B cell (primary cell): ENCODE measurements at regions not wholly inside any gene's neighbourhood (a gene's known extent, or its start where the extent isn't known, plus 50 kb on each side); places are given as distances from the start of the nearest gene placed in this dataset.

Experiments
- ATAC-seq: fragments of 200-7000 bp; cut with Tn5 transposase; one replicate; pipeline ENCODE4 v1.10.0; 2021; ENCODE audit warnings: low read depth, mild to moderate bottlenecking, moderate number of reproducible peaks, moderate library complexity
- CTCF ChIA-PET: fragments of 350-600 bp; sonication (Branson Sonifier 250); formaldehyde crosslinking; loops from one replicate; lab custom pipeline; 2021; ENCODE audit warnings: antibody characterized with exemption, inconsistent platforms; lab: Charles Lee
- POLR2A ChIA-PET: fragments of 350-600 bp; sonication (Branson Sonifier 250); formaldehyde crosslinking; loops from one replicate; lab custom pipeline; 2021; ENCODE audit warnings: antibody characterized with exemption; lab: Charles Lee
- DNase-seq: peaks from one replicate; pipeline ENCODE4 v3.0.0; 2013
- H2AFZ ChIP-seq: 2 replicates; pipeline ENCODE4 v1.6.1; 2012; ENCODE audit warnings: mild to moderate bottlenecking, low read depth, low read length; ENCODE audit not compliant: insufficient read depth, poor library complexity, severe bottlenecking
- H3K27ac ChIP-seq, 2 donors: 1 replicate in 1 of 2; 2 replicates in 1 of 2; pipeline ENCODE4 v1.5.1; 2012 to 2013; ENCODE audit warnings: low read length in 2 of 2, mild to moderate bottlenecking in 2 of 2, moderate library complexity in 1 of 2
- H3K27me3 ChIP-seq, 4 experiments: fragments of 200-600 bp in 1 of 4; sonication (generic) in 1 of 4; replicated peaks in 1 of 4; 1 replicate in 2 of 4; 2 replicates in 2 of 4; pipeline versions ENCODE4 v1.6.1 to v1.7.0; 2013 to 2016; ENCODE audit warnings: low read length in 3 of 4, mild to moderate bottlenecking in 2 of 4, mixed read lengths in 1 of 4, moderate library complexity in 1 of 4; ENCODE audit not compliant: insufficient read depth in 4 of 4, control insufficient read depth in 3 of 4; ENCODE audit errors: control extremely low read depth in 1 of 4
- H3K36me3 ChIP-seq, 2 experiments: replicated peaks in 1 of 2; 1 replicate in 1 of 2; 2 replicates in 1 of 2; pipeline versions ENCODE4 v1.6.1 to v1.7.1; 2013; ENCODE audit warnings: low read length in 1 of 2; ENCODE audit not compliant: insufficient read depth in 2 of 2, control insufficient read depth in 1 of 2; ENCODE audit errors: control extremely low read depth in 1 of 2, extremely low read depth in 1 of 2
- H3K4me1 ChIP-seq, 2 donors: fragments of 200-600 bp in 1 of 2; sonication (generic) in 1 of 2; 1 replicate in 1 of 2; 2 replicates in 1 of 2; pipeline versions ENCODE4 v1.5.1 to v1.6.1; 2013 to 2017; ENCODE audit warnings: low read length in 2 of 2; ENCODE audit not compliant: control insufficient read depth in 2 of 2, insufficient read depth in 2 of 2
- H3K4me2 ChIP-seq: replicated peaks from 2 replicates; pipeline ENCODE3; 2012; ENCODE audit warnings: mild to moderate bottlenecking, low read depth, low read length; ENCODE audit not compliant: poor library complexity, severe bottlenecking
- H3K4me3 ChIP-seq, 5 experiments: fragments of 200-600 bp in 1 of 5; sonication (generic) in 1 of 5; 1 replicate in 3 of 5; 2 replicates in 2 of 5; pipeline versions ENCODE4 v1.5.1 to v1.7.0; 2011 to 2016; ENCODE audit warnings: low read length in 4 of 5, mild to moderate bottlenecking in 4 of 5, low read depth in 2 of 5, control low read depth in 1 of 5, moderate library complexity in 1 of 5; ENCODE audit not compliant: insufficient read depth in 1 of 5; ENCODE audit errors: control extremely low read depth in 1 of 5, extremely low read depth in 1 of 5
- H3K79me2 ChIP-seq: fragments of 200-600 bp; sonication (generic); one replicate; pipeline ENCODE4 v1.6.0; 2016; ENCODE audit warnings: low read length; ENCODE audit not compliant: control insufficient read depth, insufficient read depth
- H3K9ac ChIP-seq: fragments of 200-600 bp; sonication (generic); 2 replicates; pipeline ENCODE4 v1.6.1; 2017; ENCODE audit warnings: mild to moderate bottlenecking, low read length, moderate library complexity
- H3K9me3 ChIP-seq, 3 donors: one replicate each; pipeline versions ENCODE4 v1.6.1 to v1.7.1; 2013; ENCODE audit warnings: low read length in 2 of 3; ENCODE audit not compliant: control insufficient read depth in 2 of 3, insufficient read depth in 1 of 3; ENCODE audit errors: control extremely low read depth in 1 of 3
- H4K20me1 ChIP-seq: 2 replicates; pipeline ENCODE4 v1.6.0; 2012; ENCODE audit warnings: mild to moderate bottlenecking, low read length; ENCODE audit not compliant: insufficient read depth, control insufficient read depth, poor library complexity, severe bottlenecking
- H3K27ac Mint-ChIP-seq: one replicate; pipeline ENCODE4 v1.8.0; 2021; ENCODE audit warnings: mixed read lengths
- H3K27me3 Mint-ChIP-seq: one replicate; pipeline ENCODE4 v1.8.0; 2021; ENCODE audit warnings: mixed read lengths
- H3K4me1 Mint-ChIP-seq: one replicate; pipeline ENCODE4 v1.8.0; 2021; ENCODE audit warnings: mixed read lengths
- H3K4me3 Mint-ChIP-seq: one replicate; pipeline ENCODE4 v1.8.0; 2021; ENCODE audit warnings: mixed read lengths
- H3K9me3 Mint-ChIP-seq: one replicate; pipeline ENCODE4 v1.8.0; 2022; ENCODE audit warnings: mixed read lengths; ENCODE audit not compliant: insufficient read depth
- CTCF ChIP-seq: fragments of 200-600 bp; IDR thresholded peaks from one replicate; pipeline ENCODE4 v1.8.0; 2022; ENCODE audit warnings: antibody characterized with exemption, mild to moderate bottlenecking
- EZH2 ChIP-seq: IDR thresholded peaks from 2 replicates; pipeline ENCODE4 v1.6.1; 2012; ENCODE audit warnings: borderline replicate concordance, low read depth, mild to moderate bottlenecking, moderate library complexity, low read length; ENCODE audit not compliant: insufficient read depth, poor library complexity, severe bottlenecking
- WGBS: methylation state at CpG from one replicate; pipeline ENCODE4 v1.1.5; 2013; ENCODE audit warnings: missing lambda C conversion rate; ENCODE audit not compliant: insufficient coverage; 5-methylcytosine and 5-hydroxymethylcytosine counted together
- intact Hi-C: fragments of 100-400 bp; cut with micrococcal nuclease; formaldehyde crosslinking; loops from one replicate; pipeline ENCODE4 v1.10.0; 2022

- Histone ChIP-seq H3K4me2 (no peak overlapping the region), H3K4me3 (no peak overlapping the region), H3K79me2 (no peaks in the 10 kb centered on the region), H3K9ac (no peak overlapping the region), H2AFZ (no peak overlapping the region), H3K4me1 (no peaks in the 10 kb centered on the region), H3K27ac (no peak overlapping the region), H4K20me1 (no peaks in the 10 kb centered on the region), H3K9me3 (no peaks in the 10 kb centered on the region), H3K27me3 (peaks cover 0 to 3% (median 0%) of the 10 kb centered on the region in 4 experiments), H3K36me3 (no peaks in the 10 kb centered on the region)
- no CpG with 5 or more reads among the region's 5 CpGs for whole genome bisulfite sequencing
- DNase-seq (no peak), ATAC-seq (no peak)
- Mint-ChIP-seq H3K9me3 (peaks cover 5% of the 10 kb centered on the region), H3K27me3 (peaks cover 6% of the 10 kb centered on the region), H3K4me3 (no peak overlapping the region), H3K4me1 (no peaks in the 10 kb centered on the region), H3K27ac (no peak overlapping the region)
- ChIA-PET POLR2A (interaction anchor here (0.5 kb wide), 1 partner anchor 400 kb away, joined by 6 read pairs; no protein-coding TSS in a partner anchor), CTCF (no interaction called here)
- TF ChIP-seq EZH2 (no peak), CTCF (no peak)
- intact Hi-C loops, result no loop called here
Measured at GRCh38 chr10:7101451-7101850, 309.4 kb downstream of the SFMBT2 start.

GRCh38 chr10:7100032-7100702 lies 310.7 kb downstream of the SFMBT2 start:
- POLR2A ChIA-PET, result no interaction called here
- H4K20me1 ChIP-seq, result no peaks in the 10 kb centered on the region
- H3K4me2 ChIP-seq, result no peak overlapping the region
- H3K79me2 ChIP-seq, result no peaks in the 10 kb centered on the region
- no peaks in the 10 kb centered on the region for H3K4me1 ChIP-seq
- no peak overlapping the region for H3K9ac ChIP-seq
- intact Hi-C loops, result no loop called here
- H3K36me3 ChIP-seq, result no peaks in the 10 kb centered on the region
- TF ChIP-seq EZH2 (no peak), CTCF (no peak)
- Mint-ChIP-seq H3K4me1 (no peaks in the 10 kb centered on the region), H3K4me3 (no peak overlapping the region), H3K9me3 (peaks cover 5% of the 10 kb centered on the region), H3K27ac (no peak overlapping the region), H3K27me3 (peaks cover 6% of the 10 kb centered on the region)
- no peaks in the 10 kb centered on the region for H3K9me3 ChIP-seq
- no peak overlapping the region for H2AFZ ChIP-seq
- H3K4me3 ChIP-seq, result no peak overlapping the region
- no peak for DNase-seq
- 96% methylated on average over 4 of the region's 8 CpGs for WGBS
- CTCF ChIA-PET, result no interaction called here
- no peak for ATAC-seq
- H3K27ac ChIP-seq, result no peak overlapping the region
- peaks cover 0 to 4% (median 0%) of the 10 kb centered on the region in 4 experiments for H3K27me3 ChIP-seq
